ENCODE measurements at regions not wholly inside any gene's neighbourhood (a gene's known extent, or its start where the extent isn't known, plus 50 kb on each side); places are given as distances from the start of the nearest gene placed in this dataset.

DNA sequence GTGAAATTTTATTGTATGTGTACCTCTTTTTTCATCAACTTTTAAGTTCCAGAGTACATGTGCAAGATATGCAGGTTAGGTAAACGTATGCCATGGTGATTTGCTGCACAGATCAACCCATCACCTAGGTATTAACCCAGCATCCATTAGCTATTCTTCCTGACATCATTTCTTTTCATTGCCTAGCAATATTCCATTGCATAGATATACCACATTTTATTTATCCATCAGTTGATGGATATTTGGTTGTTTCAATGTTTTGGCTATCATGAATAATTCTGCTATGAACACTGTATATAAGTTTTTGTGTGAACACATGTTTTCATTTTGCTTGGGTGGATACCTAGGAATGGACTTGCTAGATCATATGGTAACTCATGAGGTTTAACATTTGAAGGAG lies 439.9 kb upstream of the SOX5 start:
- Histone ChIP-seq H3K4me1 (replicated peaks in 1 of 2; ENCODE audit: control insufficient read depth in 2 of 2, insufficient read depth in 2 of 2, low read length in 2 of 2) (no peaks in the 10 kb centered on the region), H2AFZ (ENCODE audit: low read depth, low read length) (no peak overlapping the region), H4K20me1 (replicated peaks; ENCODE audit: control insufficient read depth, insufficient read depth, low read length) (no peaks in the 10 kb centered on the region), H3K4me2 (ENCODE audit: insufficient read depth, low read length) (no peak overlapping the region), H3K27me3 (ENCODE audit: control insufficient read depth in 2 of 2, insufficient read depth in 2 of 2, low read length in 2 of 2) (no peaks in the 10 kb centered on the region), H3K9me3 (replicated peaks; ENCODE audit: control insufficient read depth, insufficient read depth, low read depth, low read length) (no peaks in the 10 kb centered on the region), H3K27ac (ENCODE audit: extremely low read depth, low read depth, low read length) (no peak overlapping the region), H3K9ac (ENCODE audit: insufficient read depth in 1 of 2, low read depth in 2 of 2, low read length in 2 of 2) (no peak overlapping the region), H3K4me3 (no peak overlapping the region), H3K9me1 (ENCODE audit: control insufficient read depth, insufficient read depth, low read length) (no peaks in the 10 kb centered on the region), H3K36me3 (ENCODE audit: control insufficient read depth, insufficient read depth, low read length) (no peaks in the 10 kb centered on the region), H3K79me2 (ENCODE audit: control insufficient read depth, insufficient read depth, low read length) (no peaks in the 10 kb centered on the region)
- intact Hi-C loops (cut with micrococcal nuclease): no loop called here
- in situ Hi-C loops (cut with MboI): no loop called here
- FAIRE-seq: no peak
- 0% methylated on average over 1 of the region's 1 CpG for WGBS (ENCODE audit: insufficient coverage, low coverage, missing lambda C conversion rate)
- no peak for DNase-seq (ENCODE audit: extremely low read depth in 1 of 4, low spot score in 3 of 4)
- ChIA-PET POLR2A (interaction anchor here (0.6 kb wide), 1 partner anchor 1446 kb away, joined by 4 read pairs; no protein-coding TSS in a partner anchor), CTCF (ENCODE audit: low intra/inter-chr PET ratio) (no interaction called here)
- BruUV-seq (replicated peaks): no TSS peak
- TF ChIP-seq NFYB (IDR thresholded peaks at IDR 0.05; ENCODE audit: extremely low read depth, insufficient read length) (no peak), ILK (tag; IDR thresholded peaks at IDR 0.05; ENCODE audit: borderline replicate concordance, low read depth) (no peak), HNRNPH1 (optimal IDR thresholded peaks at IDR 0.05; ENCODE audit: low read depth, low read length) (no peak), ZKSCAN8 (CRISPR knock-in tag; IDR thresholded peaks at IDR 0.05) (no peak), ZSCAN32 (CRISPR knock-in tag; IDR thresholded peaks at IDR 0.05) (no peak), FOXK2 (conservative IDR thresholded peaks at IDR 0.05 in 1 of 2, IDR thresholded peaks at IDR 0.05 in 1 of 2; ENCODE audit: low read depth in 2 of 2) (no peak), ZKSCAN1 (IDR thresholded peaks at IDR 0.05; ENCODE audit: low read depth, low read length) (no peak), NELFE (IDR thresholded peaks at IDR 0.05; ENCODE audit: insufficient read depth, insufficient read length) (no peak), SUPT5H (IDR thresholded peaks at IDR 0.05) (no peak), ZNF311 (CRISPR knock-in tag; IDR thresholded peaks at IDR 0.05) (no peak)
- TF ChIP-seq, protein P1, sequence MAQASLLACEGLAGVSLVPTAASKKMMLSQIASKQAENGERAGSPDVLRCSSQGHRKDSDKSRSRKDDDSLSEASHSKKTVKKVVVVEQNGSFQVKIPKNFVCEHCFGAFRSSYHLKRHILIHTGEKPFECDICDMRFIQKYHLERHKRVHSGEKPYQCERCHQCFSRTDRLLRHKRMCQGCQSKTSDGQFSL (CRISPR knock-in tag; IDR thresholded peaks at IDR 0.05): no peak
- TF ChIP-seq, protein P1 (tag; IDR thresholded peaks at IDR 0.05): no peak
- TF ChIP-seq, protein P2, sequence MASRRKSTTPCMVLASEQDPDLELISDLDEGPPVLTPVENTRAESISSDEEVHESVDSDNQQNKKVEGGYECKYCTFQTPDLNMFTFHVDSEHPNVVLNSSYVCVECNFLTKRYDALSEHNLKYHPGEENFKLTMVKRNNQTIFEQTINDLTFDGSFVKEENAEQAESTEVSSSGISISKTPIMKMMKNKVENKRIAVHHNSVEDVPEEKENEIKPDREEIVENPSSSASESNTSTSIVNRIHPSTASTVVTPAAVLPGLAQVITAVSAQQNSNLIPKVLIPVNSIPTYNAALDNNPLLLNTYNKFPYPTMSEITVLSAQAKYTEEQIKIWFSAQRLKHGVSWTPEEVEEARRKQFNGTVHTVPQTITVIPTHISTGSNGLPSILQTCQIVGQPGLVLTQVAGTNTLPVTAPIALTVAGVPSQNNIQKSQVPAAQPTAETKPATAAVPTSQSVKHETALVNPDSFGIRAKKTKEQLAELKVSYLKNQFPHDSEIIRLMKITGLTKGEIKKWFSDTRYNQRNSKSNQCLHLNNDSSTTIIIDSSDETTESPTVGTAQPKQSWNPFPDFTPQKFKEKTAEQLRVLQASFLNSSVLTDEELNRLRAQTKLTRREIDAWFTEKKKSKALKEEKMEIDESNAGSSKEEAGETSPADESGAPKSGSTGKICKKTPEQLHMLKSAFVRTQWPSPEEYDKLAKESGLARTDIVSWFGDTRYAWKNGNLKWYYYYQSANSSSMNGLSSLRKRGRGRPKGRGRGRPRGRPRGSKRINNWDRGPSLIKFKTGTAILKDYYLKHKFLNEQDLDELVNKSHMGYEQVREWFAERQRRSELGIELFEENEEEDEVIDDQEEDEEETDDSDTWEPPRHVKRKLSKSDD (conservative IDR thresholded peaks at IDR 0.05; ENCODE audit: low read length): no peak
- TF ChIP-seq, protein P3, sequence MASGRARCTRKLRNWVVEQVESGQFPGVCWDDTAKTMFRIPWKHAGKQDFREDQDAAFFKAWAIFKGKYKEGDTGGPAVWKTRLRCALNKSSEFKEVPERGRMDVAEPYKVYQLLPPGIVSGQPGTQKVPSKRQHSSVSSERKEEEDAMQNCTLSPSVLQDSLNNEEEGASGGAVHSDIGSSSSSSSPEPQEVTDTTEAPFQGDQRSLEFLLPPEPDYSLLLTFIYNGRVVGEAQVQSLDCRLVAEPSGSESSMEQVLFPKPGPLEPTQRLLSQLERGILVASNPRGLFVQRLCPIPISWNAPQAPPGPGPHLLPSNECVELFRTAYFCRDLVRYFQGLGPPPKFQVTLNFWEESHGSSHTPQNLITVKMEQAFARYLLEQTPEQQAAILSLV (tag; IDR thresholded peaks at IDR 0.05): no peak
- ATAC-seq: no peak
